WTC11 (cell line): ENCODE measurements at regions not wholly inside any gene's neighbourhood (a gene's known extent, or its start where the extent isn't known, plus 50 kb on each side); places are given as distances from the start of the nearest gene placed in this dataset.

ENCODE experiments used
- CBFB ChIP-seq: sonication (generic); formaldehyde crosslinking; IDR thresholded peaks from 2 replicates; pipeline ENCODE4 v1.8.1; 2022; ENCODE audit warnings: mild to moderate bottlenecking, low read depth, missing genetic modification reagents
- CTCF ChIP-seq: fragments of 200-600 bp; IDR thresholded peaks from 2 replicates; pipeline ENCODE4 v1.8.0; 2022; ENCODE audit warnings: antibody characterized with exemption
- FOXK1 ChIP-seq: sonication (generic); formaldehyde crosslinking; IDR thresholded peaks from 2 replicates; pipeline ENCODE4 v1.8.0; 2022; ENCODE audit warnings: mild to moderate bottlenecking, moderate library complexity, missing genetic modification reagents
- GTF2I ChIP-seq: fragments of 250-450 bp; sonication (Bioruptor Pico); conservative IDR thresholded peaks from 2 replicates; pipeline ENCODE4 v1.4.0; 2021; ENCODE audit warnings: mild to moderate bottlenecking
- HMGXB4 ChIP-seq: sonication (generic); formaldehyde crosslinking; IDR thresholded peaks from 2 replicates; pipeline ENCODE4 v1.8.1; 2023; ENCODE audit warnings: mild to moderate bottlenecking, moderate library complexity, missing genetic modification reagents
- MAX ChIP-seq: sonication (generic); formaldehyde crosslinking; IDR thresholded peaks from 2 replicates; pipeline ENCODE4 v1.8.0; 2022; ENCODE audit warnings: mild to moderate bottlenecking, missing genetic modification reagents
- PREB ChIP-seq: sonication (generic); formaldehyde crosslinking; IDR thresholded peaks from 2 replicates; pipeline ENCODE4 v1.8.1; 2022; ENCODE audit warnings: mild to moderate bottlenecking, missing genetic modification reagents, moderate library complexity, borderline replicate concordance
- SP1 ChIP-seq: sonication (generic); formaldehyde crosslinking; conservative IDR thresholded peaks from 2 replicates; pipeline ENCODE4 v1.8.1; 2022; ENCODE audit warnings: missing genetic modification reagents
- TCF7 ChIP-seq: sonication (generic); formaldehyde crosslinking; IDR thresholded peaks from 2 replicates; pipeline ENCODE4 v1.8.0; 2022; ENCODE audit warnings: mild to moderate bottlenecking, low read depth, missing genetic modification reagents, moderate library complexity
- TEAD4 ChIP-seq: sonication (generic); formaldehyde crosslinking; IDR thresholded peaks from 2 replicates; pipeline ENCODE4 v1.8.0; 2022; ENCODE audit warnings: mild to moderate bottlenecking, missing genetic modification reagents
- USF2 ChIP-seq: sonication (generic); formaldehyde crosslinking; IDR thresholded peaks from 2 replicates; pipeline ENCODE4 v1.8.1; 2023; ENCODE audit warnings: mild to moderate bottlenecking, missing genetic modification reagents, moderate library complexity
- ZBTB43 ChIP-seq: sonication (generic); formaldehyde crosslinking; IDR thresholded peaks from 2 replicates; pipeline ENCODE4 v1.8.1; 2023; ENCODE audit warnings: mild to moderate bottlenecking, missing genetic modification reagents
- ZNF121 ChIP-seq: sonication (generic); formaldehyde crosslinking; IDR thresholded peaks from 2 replicates; pipeline ENCODE4 v1.8.0; 2023; ENCODE audit warnings: missing genetic modification reagents
- ZNF532 ChIP-seq: fragments of 250-450 bp; sonication (Bioruptor Pico); IDR thresholded peaks from 2 replicates; pipeline ENCODE4 v1.9.0; 2021; ENCODE audit warnings: mild to moderate bottlenecking, borderline replicate concordance

- TF ChIP-seq CBFB (CRISPR knock-in tag) (no peak), CTCF (no peak), PREB (CRISPR knock-in tag) (no peak), ZNF532 (CRISPR knock-in tag) (no peak), MAX (CRISPR knock-in tag) (no peak), ZBTB43 (no peak), HMGXB4 (no peak), TCF7 (CRISPR knock-in tag) (no peak), ZNF121 (CRISPR knock-in tag) (no peak), FOXK1 (CRISPR knock-in tag) (no peak), USF2 (CRISPR knock-in tag) (no peak), SP1 (CRISPR knock-in tag) (no peak), TEAD4 (CRISPR knock-in tag) (no peak), GTF2I (CRISPR knock-in tag) (no peak)
These were observed 1465.6 kb upstream of the ZEB2 start for GRCh38 chr2:145985517-145985916.
